KMS-11 (cell line): ENCODE measurements at regions not wholly inside any gene's neighbourhood (a gene's known extent, or its start where the extent isn't known, plus 50 kb on each side); places are given as distances from the start of the nearest gene placed in this dataset.

Experiments
- H2AFZ ChIP-seq: fragments of 200-600 bp; sonication (generic); 2 replicates; pipeline ENCODE4 v1.6.1; 2016; ENCODE audit warnings: antibody characterized with exemption, mixed run types, low read depth
- H3K27ac ChIP-seq: fragments of 200-600 bp; sonication (generic); 2 replicates; pipeline ENCODE4 v1.6.1; 2016; ENCODE audit warnings: mild to moderate bottlenecking, mixed run types
- H3K27me3 ChIP-seq: fragments of 200-600 bp; sonication (generic); 2 replicates; pipeline ENCODE4 v1.6.1; 2017; ENCODE audit warnings: mild to moderate bottlenecking, low read depth, mixed run types, moderate library complexity; ENCODE audit not compliant: insufficient read depth
- H3K36me3 ChIP-seq: fragments of 200-600 bp; sonication (generic); 2 replicates; pipeline ENCODE4 v1.6.1; 2017; ENCODE audit warnings: mild to moderate bottlenecking, mixed run types; ENCODE audit not compliant: insufficient read depth
- H3K4me1 ChIP-seq: fragments of 200-600 bp; sonication (generic); 2 replicates; pipeline ENCODE4 v1.6.1; 2016; ENCODE audit warnings: mild to moderate bottlenecking, low read depth, mixed run types; ENCODE audit not compliant: poor library complexity, severe bottlenecking
- H3K4me2 ChIP-seq: fragments of 200-600 bp; sonication (generic); 2 replicates; pipeline ENCODE4 v1.7.0; 2016; ENCODE audit warnings: mild to moderate bottlenecking, mixed run types
- H3K4me3 ChIP-seq: fragments of 200-600 bp; sonication (generic); IDR thresholded peaks from 2 replicates; pipeline ENCODE4 v1.6.1; 2017; ENCODE audit warnings: low read depth, low read length, mixed read lengths; ENCODE audit not compliant: insufficient read depth
- H3K79me2 ChIP-seq: fragments of 200-600 bp; sonication (generic); 2 replicates; pipeline ENCODE4 v1.6.1; 2016; ENCODE audit warnings: low read depth, mixed run types; ENCODE audit not compliant: insufficient read depth
- H3K9ac ChIP-seq: fragments of 200-600 bp; sonication (generic); 2 replicates; pipeline ENCODE4 v1.6.1; 2016; ENCODE audit warnings: mild to moderate bottlenecking, mixed run types
- H4K20me1 ChIP-seq: fragments of 200-600 bp; sonication (generic); 2 replicates; pipeline ENCODE4 v1.6.1; 2016; ENCODE audit warnings: mild to moderate bottlenecking, mixed run types; ENCODE audit not compliant: insufficient read depth
- CTCF ChIP-seq: fragments of 200-600 bp; sonication (generic); conservative IDR thresholded peaks from 2 replicates; pipeline ENCODE4 v1.6.1; 2017; ENCODE audit warnings: low read depth, mild to moderate bottlenecking, antibody characterized with exemption, low read length, moderate library complexity, mixed read lengths

GRCh38 chr2:5777131-5777535 is 84.9 kb downstream of the SOX11 start:
- Histone ChIP-seq H3K36me3 (no peaks in the 10 kb centered on the region), H3K4me1 (no peaks in the 10 kb centered on the region), H3K4me3 (no peak overlapping the region), H3K27ac (no peak overlapping the region), H2AFZ (no peak overlapping the region), H3K4me2 (no peak overlapping the region), H3K9ac (no peak overlapping the region), H3K27me3 (no peaks in the 10 kb centered on the region), H4K20me1 (no peaks in the 10 kb centered on the region), H3K79me2 (no peaks in the 10 kb centered on the region)
- no peak for TF ChIP-seq CTCF

GRCh38 chr2:5781679-5782078 is 89.5 kb downstream of the SOX11 start:
- no peak overlapping the region for H3K27ac ChIP-seq
- no peaks in the 10 kb centered on the region for H4K20me1 ChIP-seq
- no peak overlapping the region for H3K4me2 ChIP-seq
- no peak for TF ChIP-seq CTCF
- H3K4me1 ChIP-seq = no peaks in the 10 kb centered on the region
- no peak overlapping the region for H3K4me3 ChIP-seq
- no peak overlapping the region for H3K9ac ChIP-seq
- no peak overlapping the region for H2AFZ ChIP-seq
- no peaks in the 10 kb centered on the region for H3K27me3 ChIP-seq
- no peaks in the 10 kb centered on the region for H3K79me2 ChIP-seq
- no peaks in the 10 kb centered on the region for H3K36me3 ChIP-seq

GRCh38 chr2:5782103-5782502 is 89.9 kb downstream of the SOX11 start:
- H3K36me3 ChIP-seq = no peaks in the 10 kb centered on the region
- H3K4me3 ChIP-seq = no peak overlapping the region
- H3K4me2 ChIP-seq = no peak overlapping the region
- no peak overlapping the region for H3K27ac ChIP-seq
- no peak overlapping the region for H2AFZ ChIP-seq
- H3K4me1 ChIP-seq = no peaks in the 10 kb centered on the region
- H3K9ac ChIP-seq = no peak overlapping the region
- H4K20me1 ChIP-seq = no peaks in the 10 kb centered on the region
- H3K79me2 ChIP-seq = no peaks in the 10 kb centered on the region
- TF ChIP-seq CTCF = no peak
- no peaks in the 10 kb centered on the region for H3K27me3 ChIP-seq

- Histone ChIP-seq H3K79me2 (no peaks in the 10 kb centered on the region), H3K9ac (no peak overlapping the region), H3K27ac (no peak overlapping the region), H3K27me3 (no peaks in the 10 kb centered on the region), H3K36me3 (no peaks in the 10 kb centered on the region), H4K20me1 (no peaks in the 10 kb centered on the region), H3K4me2 (no peak overlapping the region), H3K4me1 (no peaks in the 10 kb centered on the region), H3K4me3 (no peak overlapping the region), H2AFZ (no peak overlapping the region)
- TF ChIP-seq CTCF = no peak
Measured at GRCh38 chr2:5788447-5788846, 96.3 kb downstream of the SOX11 start.

- H3K9ac ChIP-seq = no peak overlapping the region
- no peak for TF ChIP-seq CTCF
- H3K36me3 ChIP-seq = no peaks in the 10 kb centered on the region
- no peaks in the 10 kb centered on the region for H3K79me2 ChIP-seq
- H2AFZ ChIP-seq = no peak overlapping the region
- H3K27me3 ChIP-seq = no peaks in the 10 kb centered on the region
- H3K4me1 ChIP-seq = no peaks in the 10 kb centered on the region
- H4K20me1 ChIP-seq = no peaks in the 10 kb centered on the region
- no peak overlapping the region for H3K27ac ChIP-seq
- H3K4me3 ChIP-seq = no peak overlapping the region
- H3K4me2 ChIP-seq = no peak overlapping the region
Measured at GRCh38 chr2:5791371-5791770, 99.2 kb downstream of the SOX11 start.
